Upper lobe of left lung (tissue), 4 donors: ENCODE measurements at regions not wholly inside any gene's neighbourhood (a gene's known extent, or its start where the extent isn't known, plus 50 kb on each side); places are given as distances from the start of the nearest gene placed in this dataset.

Experiments
- CTCF ChIP-seq, 6 experiments: fragments of 450-650 bp in 4 of 6; fragments of 200-600 bp in 2 of 6; sonication (generic) in 2 of 6; IDR thresholded peaks; one replicate each; pipeline ENCODE4 v1.5.1; 2016 to 2019; ENCODE audit warnings: antibody characterized with exemption in 6 of 6
- EP300 ChIP-seq, 4 donors: sonication (generic); formaldehyde crosslinking; IDR thresholded peaks; one replicate each; pipeline ENCODE4 v1.5.1; 2017; ENCODE audit warnings: antibody characterized with exemption in 4 of 4, control low read depth in 2 of 4
- POLR2A ChIP-seq, 4 donors: fragments of 450-650 bp; IDR thresholded peaks; one replicate each; pipeline ENCODE4 v1.5.1; 2016 to 2017; ENCODE audit warnings: antibody characterized with exemption in 4 of 4, mild to moderate bottlenecking in 2 of 4

- TF ChIP-seq CTCF (IDR thresholded peaks at IDR 0.05): no peak
- TF ChIP-seq EP300 (IDR thresholded peaks at IDR 0.05): no peak
- no peak for TF ChIP-seq POLR2A (IDR thresholded peaks at IDR 0.05)
Observed at GRCh38 chr2:242056785-242057184, 187.3 kb downstream of the RTP5 start.
